ENCODE measurements at regions not wholly inside any gene's neighbourhood (a gene's known extent, or its start where the extent isn't known, plus 50 kb on each side); places are given as distances from the start of the nearest gene placed in this dataset.

DNA sequence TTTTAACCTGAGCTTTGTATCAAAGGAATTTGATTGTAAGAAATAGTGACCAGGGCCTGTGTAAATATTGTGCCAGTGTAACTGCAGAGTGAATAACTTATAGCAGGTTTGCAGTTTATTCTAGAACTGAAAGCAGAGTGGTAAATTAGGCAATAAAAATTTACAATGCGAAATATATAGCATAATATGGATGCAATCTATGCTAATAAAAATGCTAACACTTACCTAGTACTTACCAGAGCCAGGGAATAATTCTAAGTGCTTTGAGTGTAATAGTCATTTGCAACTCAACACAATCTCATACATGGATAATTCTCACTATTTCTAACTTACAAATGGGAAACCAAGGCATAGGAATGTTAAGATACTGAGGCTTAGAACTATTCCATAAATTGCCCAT lies 303.4 kb downstream of the ISL1 start:
- TF ChIP-seq CTCF (IDR thresholded peaks at IDR 0.05) (no peak), POLR2A (IDR thresholded peaks at IDR 0.05) (no peak)

Measured in body of pancreas (tissue), 4 donors.